Thoracic aorta (tissue), 2 donors: ENCODE measurements at regions not wholly inside any gene's neighbourhood (a gene's known extent, or its start where the extent isn't known, plus 50 kb on each side); places are given as distances from the start of the nearest gene placed in this dataset.

Experiments used
- ATAC-seq: fragments of 150-250 bp; one replicate; pipeline ENCODE4 v1.8.0; 2017; ENCODE audit warnings: low read depth; ENCODE audit not compliant: insufficient number of reproducible peaks, low FRiP score
- DNase-seq: peaks from one replicate; pipeline ENCODE4 v3.0.0-alpha.2; 2020; ENCODE audit warnings: low spot score
- H3K27ac ChIP-seq, 2 donors: fragments of 200-600 bp; sonication (generic); 1 replicate in 1 of 2; 2 replicates in 1 of 2; pipeline ENCODE4 v1.5.1; 2016; ENCODE audit warnings: mild to moderate bottlenecking in 2 of 2, moderate library complexity in 2 of 2
- H3K27me3 ChIP-seq: fragments of 200-600 bp; sonication (generic); replicated peaks from 2 replicates; pipeline ENCODE4 v1.6.0; 2016; ENCODE audit warnings: mild to moderate bottlenecking; ENCODE audit not compliant: insufficient read depth
- H3K36me3 ChIP-seq: fragments of 200-600 bp; sonication (generic); one replicate; pipeline ENCODE4 v1.5.1; 2016
- H3K4me1 ChIP-seq, 2 donors: fragments of 200-600 bp; sonication (generic); 1 replicate in 1 of 2; 2 replicates in 1 of 2; pipeline versions ENCODE4 v1.5.1 to v1.6.0; 2016; ENCODE audit warnings: low read depth in 2 of 2, mild to moderate bottlenecking in 1 of 2; ENCODE audit not compliant: control insufficient read depth in 1 of 2
- H3K4me3 ChIP-seq: fragments of 200-600 bp; sonication (generic); 2 replicates; pipeline ENCODE4 v1.5.1; 2016; ENCODE audit warnings: mild to moderate bottlenecking
- H3K9me3 ChIP-seq: fragments of 200-600 bp; sonication (generic); 2 replicates; pipeline ENCODE4 v1.5.1; 2016
- TF ChIP-seq, protein P1 (sequence below): fragments of 200-600 bp; sonication (generic); IDR thresholded peaks from one replicate; pipeline ENCODE4 v1.5.1; 2019; ENCODE audit warnings: antibody characterized with exemption

DNA sequence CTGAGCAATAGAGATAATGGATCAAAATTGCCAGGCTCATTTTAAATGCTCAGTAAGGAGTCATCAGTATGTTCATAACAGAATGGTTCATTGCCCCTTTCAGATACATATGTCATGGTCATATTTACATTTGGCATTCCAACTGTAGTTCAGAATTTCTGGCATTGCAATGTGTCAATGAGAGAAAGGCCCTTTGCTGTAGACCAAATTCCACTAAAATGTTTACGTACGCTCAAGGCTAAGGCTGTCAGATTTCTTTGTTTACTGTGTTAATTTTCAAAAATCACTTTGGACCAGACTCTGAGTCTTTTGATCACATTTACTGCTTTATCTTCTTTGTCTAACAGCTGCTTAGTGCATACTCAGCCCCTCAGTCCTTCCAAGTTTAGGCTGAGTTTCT is 213.5 kb downstream of the PIK3C3 start:
- no peak for ATAC-seq
- H3K27me3 ChIP-seq, result no peaks in the 10 kb centered on the region
- no peak overlapping the region for H3K27ac ChIP-seq
- no peak overlapping the region for H3K4me3 ChIP-seq
- no peaks in the 10 kb centered on the region for H3K4me1 ChIP-seq
- TF ChIP-seq, protein P1, sequence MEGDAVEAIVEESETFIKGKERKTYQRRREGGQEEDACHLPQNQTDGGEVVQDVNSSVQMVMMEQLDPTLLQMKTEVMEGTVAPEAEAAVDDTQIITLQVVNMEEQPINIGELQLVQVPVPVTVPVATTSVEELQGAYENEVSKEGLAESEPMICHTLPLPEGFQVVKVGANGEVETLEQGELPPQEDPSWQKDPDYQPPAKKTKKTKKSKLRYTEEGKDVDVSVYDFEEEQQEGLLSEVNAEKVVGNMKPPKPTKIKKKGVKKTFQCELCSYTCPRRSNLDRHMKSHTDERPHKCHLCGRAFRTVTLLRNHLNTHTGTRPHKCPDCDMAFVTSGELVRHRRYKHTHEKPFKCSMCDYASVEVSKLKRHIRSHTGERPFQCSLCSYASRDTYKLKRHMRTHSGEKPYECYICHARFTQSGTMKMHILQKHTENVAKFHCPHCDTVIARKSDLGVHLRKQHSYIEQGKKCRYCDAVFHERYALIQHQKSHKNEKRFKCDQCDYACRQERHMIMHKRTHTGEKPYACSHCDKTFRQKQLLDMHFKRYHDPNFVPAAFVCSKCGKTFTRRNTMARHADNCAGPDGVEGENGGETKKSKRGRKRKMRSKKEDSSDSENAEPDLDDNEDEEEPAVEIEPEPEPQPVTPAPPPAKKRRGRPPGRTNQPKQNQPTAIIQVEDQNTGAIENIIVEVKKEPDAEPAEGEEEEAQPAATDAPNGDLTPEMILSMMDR, result no peak
- no peaks in the 10 kb centered on the region for H3K9me3 ChIP-seq
- DNase-seq, result no peak
- no peaks in the 10 kb centered on the region for H3K36me3 ChIP-seq

DNA sequence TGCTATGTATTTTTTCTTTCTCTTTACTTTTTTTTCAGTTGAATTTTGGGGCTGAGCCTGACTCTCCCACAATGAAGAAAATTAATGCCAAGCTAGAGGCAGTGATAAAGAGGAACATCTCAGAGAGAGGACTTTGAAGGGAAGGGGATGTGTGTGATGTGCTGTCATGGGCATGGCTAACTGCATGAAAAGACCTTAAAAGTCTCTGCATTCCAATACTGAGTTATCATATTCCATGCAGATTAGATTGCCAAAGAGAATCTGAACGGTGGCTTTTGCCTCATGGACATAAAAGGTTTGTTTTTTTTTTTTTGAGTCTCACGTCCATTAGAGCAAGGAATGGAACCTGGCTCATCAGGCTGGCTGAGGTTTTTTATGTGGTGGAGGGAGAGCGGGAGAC is 213.9 kb downstream of the PIK3C3 start:
- DNase-seq, result no peak

DNA sequence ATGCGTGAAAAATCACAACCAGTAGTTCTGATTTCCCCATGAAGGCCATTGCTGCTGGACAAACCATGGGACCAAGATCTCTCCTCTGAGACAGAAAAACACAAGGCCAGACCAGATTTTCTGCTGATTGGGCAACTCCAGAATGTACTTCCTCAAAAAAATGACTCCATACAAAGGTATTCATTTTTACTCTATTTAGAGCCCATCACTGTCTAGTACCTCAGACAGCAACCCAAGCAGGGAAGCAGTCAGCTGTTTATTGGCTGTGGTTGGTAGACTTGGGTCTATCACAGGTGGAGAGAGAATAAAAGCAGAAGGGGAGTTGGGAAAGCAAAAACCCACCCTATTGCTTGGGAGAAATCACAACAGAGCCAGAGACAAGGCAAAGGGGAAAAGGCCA is 219.9 kb downstream of the PIK3C3 start:
- Histone ChIP-seq H3K4me1 (no peaks in the 10 kb centered on the region), H3K36me3 (no peaks in the 10 kb centered on the region), H3K4me3 (no peak overlapping the region), H3K27ac (no peak overlapping the region), H3K9me3 (no peaks in the 10 kb centered on the region), H3K27me3 (no peaks in the 10 kb centered on the region)
- DNase-seq (no peak), ATAC-seq (no peak)
- TF ChIP-seq, protein P1, result no peak

More for the DNA sequence above, 213.9 kb downstream of the PIK3C3 start:
- Histone ChIP-seq H3K27me3 (no peaks in the 10 kb centered on the region), H3K4me3 (no peak overlapping the region), H3K27ac (no peak overlapping the region), H3K4me1 (no peaks in the 10 kb centered on the region), H3K36me3 (no peaks in the 10 kb centered on the region), H3K9me3 (no peaks in the 10 kb centered on the region)
- ATAC-seq, result no peak
- TF ChIP-seq, protein P1, result no peak

DNA sequence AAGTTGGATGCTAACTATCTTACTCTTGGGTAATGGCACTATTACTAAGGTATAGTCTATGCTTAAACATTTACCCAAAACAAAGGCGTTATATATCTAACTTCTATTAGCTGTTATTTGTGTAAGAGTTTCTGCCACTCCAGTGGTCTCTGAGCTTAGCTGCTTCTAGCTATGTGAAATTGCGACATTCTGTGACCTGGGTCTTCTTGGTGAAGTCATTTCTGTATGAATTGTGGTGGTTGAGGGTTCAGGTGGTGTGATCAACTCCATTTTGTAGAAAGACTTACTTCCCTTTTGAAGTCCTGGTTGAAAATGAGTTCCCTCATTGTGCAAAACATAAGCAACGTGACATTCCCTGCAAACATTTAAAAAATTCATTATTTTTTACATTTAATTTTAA is 221.6 kb downstream of the PIK3C3 start:
- no peak for ATAC-seq
- Histone ChIP-seq H3K4me3 (no peak overlapping the region), H3K36me3 (no peaks in the 10 kb centered on the region), H3K4me1 (no peaks in the 10 kb centered on the region), H3K27ac (no peak overlapping the region), H3K9me3 (no peaks in the 10 kb centered on the region), H3K27me3 (no peaks in the 10 kb centered on the region)
- TF ChIP-seq, protein P1, result no peak
- no peak for DNase-seq

DNA sequence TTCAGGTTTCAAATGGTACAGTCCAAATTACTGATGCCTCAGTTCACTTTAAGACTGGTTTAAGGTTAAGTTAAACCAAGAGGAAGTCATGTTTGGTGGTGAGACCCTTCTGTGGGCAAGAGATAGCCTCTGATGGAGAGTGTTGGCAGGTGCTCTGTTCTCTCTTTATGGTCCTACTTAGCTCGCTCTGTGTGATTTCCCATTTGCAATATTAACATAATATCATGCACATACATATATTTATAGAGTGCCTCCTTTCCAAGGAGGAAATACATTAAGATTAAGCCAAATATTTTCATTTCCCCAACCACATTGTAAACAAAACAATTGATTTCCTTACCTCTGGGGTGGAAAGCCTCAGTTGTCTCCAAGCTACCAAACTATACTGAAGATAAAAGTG is 222.4 kb downstream of the PIK3C3 start:
- no peak for ATAC-seq
- no peak overlapping the region for H3K27ac ChIP-seq
- DNase-seq, result no peak
- no peaks in the 10 kb centered on the region for H3K27me3 ChIP-seq
- H3K4me1 ChIP-seq, result no peaks in the 10 kb centered on the region
- TF ChIP-seq, protein P1, result no peak
- no peaks in the 10 kb centered on the region for H3K36me3 ChIP-seq
- H3K9me3 ChIP-seq, result no peaks in the 10 kb centered on the region
- no peak overlapping the region for H3K4me3 ChIP-seq
